Endothelial cell of umbilical vein (primary cell): ENCODE measurements at regions not wholly inside any gene's neighbourhood (a gene's known extent, or its start where the extent isn't known, plus 50 kb on each side); places are given as distances from the start of the nearest gene placed in this dataset.

ENCODE experiments used
- BruUV-seq: library from RNA; stranded (reverse); fragments of 400-500 nt; replicated peaks from 2 replicates; lab custom pipeline; 2021; lab: Mats Ljungman, UMichigan
- CTCF ChIA-PET: fragments of 300-600, 350-600 bp; sonication (Branson Sonifier 250); formaldehyde crosslinking; loops from one replicate; lab custom pipeline; 2021; ENCODE audit warnings: antibody characterized with exemption, inconsistent platforms; lab: Charles Lee
- POLR2A ChIA-PET: fragments of 300-600, 350-600 bp; sonication (Branson Sonifier 250); formaldehyde crosslinking; loops from one replicate; lab custom pipeline; 2021; ENCODE audit warnings: antibody characterized with exemption, inconsistent platforms; lab: Charles Lee
- DNase-seq: peaks from one replicate; pipeline ENCODE4 v3.0.0-alpha.2; 2011; ENCODE audit warnings: low read depth, low spot score
- FAIRE-seq: peaks from 2 replicates; lab custom pipeline; 2011; peaks lifted over from hg19 to GRCh38; lab: Jason Lieb, UNC
- H2AFZ ChIP-seq: 2 replicates; pipeline ENCODE4 v1.6.0; 2012; ENCODE audit warnings: low read depth, low read length, control low read depth, inconsistent platforms
- H3K27ac ChIP-seq: 2 replicates; pipeline ENCODE4 v1.5.1; 2011; ENCODE audit warnings: low read depth, mild to moderate bottlenecking, control low read depth, low read length, moderate library complexity; ENCODE audit not compliant: insufficient read depth
- H3K27me3 ChIP-seq, 2 experiments: 2 replicates each; pipeline versions ENCODE4 v1.6.0 to v1.6.1; 2011; ENCODE audit warnings: low read length in 2 of 2, mixed read lengths in 1 of 2; ENCODE audit not compliant: control insufficient read depth in 2 of 2, insufficient read depth in 2 of 2
- H3K36me3 ChIP-seq, 2 experiments: 2 replicates in 1 of 2; 3 replicates in 1 of 2; pipeline ENCODE4 v1.5.1; 2011; ENCODE audit warnings: low read length in 2 of 2, mild to moderate bottlenecking in 1 of 2, moderate library complexity in 1 of 2; ENCODE audit not compliant: control insufficient read depth in 2 of 2, insufficient read depth in 2 of 2; ENCODE audit errors: extremely low read depth in 1 of 2
- H3K4me1 ChIP-seq: 3 replicates; pipeline ENCODE4 v1.5.1; 2011; ENCODE audit warnings: mild to moderate bottlenecking, low read length; ENCODE audit not compliant: control insufficient read depth, insufficient read depth; ENCODE audit errors: extremely low read depth
- H3K4me2 ChIP-seq: 2 replicates; pipeline ENCODE4 v1.6.1; 2011; ENCODE audit warnings: low read length, control low read depth, mixed read lengths; ENCODE audit not compliant: insufficient read depth
- H3K4me3 ChIP-seq, 3 experiments: fragments of 200-600 bp in 1 of 3; sonication (generic), shearing (Covaris generic) in 1 of 3; replicated peaks in 1 of 3; 2 replicates each; pipeline ENCODE4 v1.5.1; 2011 to 2016; ENCODE audit warnings: control low read depth in 3 of 3, low read length in 3 of 3, mild to moderate bottlenecking in 2 of 3, inconsistent platforms in 1 of 3, low read depth in 1 of 3, moderate library complexity in 1 of 3; ENCODE audit not compliant: insufficient read depth in 1 of 3
- H3K79me2 ChIP-seq: 2 replicates; pipeline ENCODE4 v1.6.0; 2012; ENCODE audit warnings: low read length, inconsistent platforms; ENCODE audit not compliant: control insufficient read depth, insufficient read depth
- H3K9ac ChIP-seq: replicated peaks from 2 replicates; pipeline ENCODE3; 2011; ENCODE audit warnings: low read length, control low read depth; ENCODE audit not compliant: insufficient read depth; ENCODE audit errors: extremely low read depth
- H3K9me1 ChIP-seq: replicated peaks from 3 replicates; pipeline ENCODE4 v1.6.0; 2011; ENCODE audit warnings: mild to moderate bottlenecking, low read length; ENCODE audit not compliant: control insufficient read depth, insufficient read depth; ENCODE audit errors: extremely low read depth
- H3K9me3 ChIP-seq: replicated peaks from 2 replicates; pipeline ENCODE4 v1.5.1; 2012; ENCODE audit warnings: low read length, inconsistent platforms; ENCODE audit not compliant: control insufficient read depth, insufficient read depth
- H4K20me1 ChIP-seq: replicated peaks from 2 replicates; pipeline ENCODE3; 2011; ENCODE audit warnings: mild to moderate bottlenecking, low read length; ENCODE audit not compliant: control insufficient read depth, insufficient read depth; ENCODE audit errors: extremely low read depth
- CTCF ChIP-seq, 2 donors: IDR thresholded peaks; 1 replicate in 1 of 2; 2 replicates in 1 of 2; pipeline ENCODE4 v1.5.1; 2011; ENCODE audit warnings: low read length in 2 of 2, mild to moderate bottlenecking in 2 of 2, moderate library complexity in 2 of 2, control low read depth in 1 of 2, inconsistent platforms in 1 of 2, low read depth in 1 of 2; ENCODE audit not compliant: insufficient read depth in 1 of 2; ENCODE audit errors: extremely low read depth in 1 of 2
- EZH2 ChIP-seq: IDR thresholded peaks from 2 replicates; pipeline ENCODE4 v1.6.1; 2012; ENCODE audit warnings: borderline replicate concordance, low read depth, mild to moderate bottlenecking, moderate library complexity, low read length, inconsistent platforms; ENCODE audit not compliant: severe bottlenecking
- FOS ChIP-seq: IDR thresholded peaks from 2 replicates; pipeline ENCODE4 v1.6.1; 2011; ENCODE audit warnings: mild to moderate bottlenecking, low read length, moderate library complexity, borderline replicate concordance; ENCODE audit not compliant: insufficient read depth
- GATA2 ChIP-seq: IDR thresholded peaks from 2 replicates; pipeline ENCODE4 v1.7.0; 2011; ENCODE audit warnings: low read depth, mild to moderate bottlenecking, moderate library complexity, mixed read lengths, low read length; ENCODE audit not compliant: insufficient read length, insufficient read depth
- JUN ChIP-seq: IDR thresholded peaks from 2 replicates; pipeline ENCODE4 v1.6.1; 2011; ENCODE audit warnings: borderline replicate concordance, low read depth; ENCODE audit not compliant: insufficient read length, insufficient read depth
- MAX ChIP-seq: IDR thresholded peaks from 2 replicates; pipeline ENCODE4 v1.6.1; 2011; ENCODE audit not compliant: insufficient read depth, insufficient read length
- MYC ChIP-seq: IDR thresholded peaks from one replicate; pipeline ENCODE4 v1.6.1; 2011; ENCODE audit warnings: mild to moderate bottlenecking, low read depth, low read length
- POLR2A ChIP-seq: IDR thresholded peaks from 2 replicates; pipeline ENCODE4 v1.6.1; 2012; ENCODE audit warnings: low read depth, mild to moderate bottlenecking, control low read depth, low read length
- POLR2AphosphoS5 ChIP-seq: IDR thresholded peaks from 2 replicates; pipeline ENCODE4 v1.6.1; 2012; ENCODE audit warnings: low read depth, mild to moderate bottlenecking, control low read depth, low read length, moderate library complexity; ENCODE audit not compliant: insufficient read depth
- dilution Hi-C: fragments of 300-500 bp; cut with MboI; formaldehyde crosslinking; loops from one replicate; pipeline ENCODE4 v1.15.0; 2019; ENCODE audit warnings: low sequenced_read_pairs; ENCODE audit not compliant: extremely low pct_ligation_motif_present
- intact Hi-C: fragments of 100-400 bp; cut with micrococcal nuclease; formaldehyde crosslinking; loops from one replicate; pipeline ENCODE4 v1.10.0; 2022

GRCh38 chr15:62711691-62712454 is 330.7 kb upstream of the TPM1 start:
- H3K4me1 ChIP-seq = no peaks in the 10 kb centered on the region
- H3K9me1 ChIP-seq = no peaks in the 10 kb centered on the region
- H3K36me3 ChIP-seq = no peaks in the 10 kb centered on the region
- FAIRE-seq (no peak), DNase-seq (peak; percentile 7)
- no peak overlapping the region for H3K4me2 ChIP-seq
- no peak overlapping the region for H3K4me3 ChIP-seq
- intact Hi-C loops = no loop called here
- ChIA-PET CTCF (no interaction called here), POLR2A (no interaction called here)
- H3K9ac ChIP-seq = no peak overlapping the region
- no TSS peak for BruUV-seq
- H2AFZ ChIP-seq = no peak overlapping the region
- H3K79me2 ChIP-seq = no peaks in the 10 kb centered on the region
- dilution Hi-C loops = no loop called here
- H3K27me3 ChIP-seq = peaks cover 2% of the 10 kb centered on the region in 2 experiments
- no peaks in the 10 kb centered on the region for H3K9me3 ChIP-seq
- no peaks in the 10 kb centered on the region for H4K20me1 ChIP-seq
- no peak for TF ChIP-seq POLR2A
- no peak for TF ChIP-seq CTCF (IDR thresholded peaks at IDR 0.05; ENCODE audit: extremely low read depth in 1 of 2, insufficient read depth in 1 of 2, low read depth in 1 of 2, low read length in 2 of 2)
- TF ChIP-seq MAX = no peak
- TF ChIP-seq FOS = no peak
- no peak for TF ChIP-seq EZH2
- TF ChIP-seq GATA2 = no peak
- no peak for TF ChIP-seq POLR2AphosphoS5
- TF ChIP-seq MYC = no peak
- no peak for TF ChIP-seq JUN
- H3K27ac ChIP-seq = no peak overlapping the region
